MM.1S (cell line): ENCODE measurements at regions not wholly inside any gene's neighbourhood (a gene's known extent, or its start where the extent isn't known, plus 50 kb on each side); places are given as distances from the start of the nearest gene placed in this dataset.

ENCODE experiments used
- CTCF ChIP-seq: fragments of 300-600 bp; sonication (generic); IDR thresholded peaks from 2 replicates; pipeline ENCODE4 v1.5.1; 2016; ENCODE audit warnings: antibody characterized with exemption, low read length, mixed read lengths
- EZH2 ChIP-seq: fragments of 300-600 bp; sonication (generic); optimal IDR thresholded peaks from 2 replicates; pipeline ENCODE3; 2017; ENCODE audit warnings: low read depth, mild to moderate bottlenecking, antibody characterized with exemption, low read length, mixed read lengths
- EZH2phosphoT487 ChIP-seq: fragments of 300-600 bp; sonication (generic); IDR thresholded peaks from 2 replicates; pipeline ENCODE4 v1.6.1; 2018; ENCODE audit warnings: antibody characterized with exemption, low read length

- TF ChIP-seq CTCF: no peak
- TF ChIP-seq EZH2phosphoT487: no peak
- TF ChIP-seq EZH2: no peak
Observed at GRCh38 chr9:82513242-82513751, 524.7 kb downstream of the SPATA31D1 start.
